MV-4-11 (cell line): ENCODE measurements at regions not wholly inside any gene's neighbourhood (a gene's known extent, or its start where the extent isn't known, plus 50 kb on each side); places are given as distances from the start of the nearest gene placed in this dataset.
"Not testable (repeated sequence)": the region's sequence is repeated elsewhere in the genome, so short reads cannot be mapped to it uniquely, and the experiment has no call there.

Experiments used
- DNase-seq: peaks from one replicate; lab custom pipeline; 2025; lab: John Stamatoyannopoulos, UW

DNA sequence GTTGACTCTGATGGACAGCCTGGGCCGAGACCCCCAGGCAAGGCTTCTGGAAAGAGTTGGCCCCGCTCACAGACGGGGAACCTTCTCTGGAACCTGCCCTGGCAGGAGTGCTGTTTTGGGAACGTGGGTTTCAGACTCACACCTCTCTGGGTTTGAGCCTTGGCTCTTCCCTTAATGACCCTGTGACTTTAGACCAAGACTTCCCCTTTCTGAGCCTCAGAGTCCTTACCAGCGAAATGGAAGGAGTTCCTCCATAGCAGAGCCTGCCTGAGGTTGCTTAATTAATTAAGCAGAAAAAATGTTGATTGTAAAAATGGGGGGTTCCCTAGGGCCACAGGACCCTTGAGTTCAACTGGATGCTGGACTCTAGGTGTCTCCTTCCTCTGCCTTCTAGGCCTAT is 408.2 kb downstream of the SEC14L1 start:
- DNase-seq, result peak; percentile 75

GRCh38 chr17:77549726-77550366 is 408.7 kb upstream of the TNRC6C start:
- no peak for DNase-seq

DNA sequence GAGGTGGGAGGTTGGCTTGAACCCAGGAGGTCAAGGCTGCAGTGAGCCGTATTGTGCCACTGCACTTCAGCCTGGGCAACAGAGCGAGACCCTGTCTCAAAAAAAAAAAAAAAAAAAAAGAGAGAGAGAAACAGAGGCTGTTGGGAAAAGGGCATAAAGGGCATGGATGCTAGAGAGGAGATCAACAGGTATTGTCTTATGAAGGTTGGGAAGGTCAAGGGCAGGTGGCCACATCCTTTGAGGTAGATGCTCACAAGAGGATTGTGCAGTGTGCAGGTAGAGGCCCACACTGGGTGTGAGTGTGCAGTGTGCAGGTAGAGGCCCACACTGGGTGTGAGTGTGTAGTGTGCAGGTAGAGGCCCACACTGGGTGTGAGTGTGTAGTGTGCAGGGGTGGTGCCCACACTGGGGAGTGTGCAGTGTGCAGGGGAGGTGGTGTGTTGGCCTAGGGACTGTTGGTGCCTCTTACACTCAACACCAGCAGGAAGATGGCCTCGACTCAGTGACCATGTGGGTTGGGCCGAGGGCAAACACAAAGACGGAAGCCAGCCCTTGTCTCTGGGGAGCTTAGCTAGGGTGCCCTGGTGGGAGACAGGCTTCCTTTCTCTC is 404.9 kb upstream of the TNRC6C start:
- no peak for DNase-seq

- no peak for DNase-seq
Observed at GRCh38 chr17:77555121-77555591, 403.3 kb upstream of the TNRC6C start.

- DNase-seq, result no peak
Observed at GRCh38 chr17:77555741-77556291, 402.7 kb upstream of the TNRC6C start.

- no peak for DNase-seq
Observed at GRCh38 chr17:77556383-77557061, 402.0 kb upstream of the TNRC6C start.

DNA sequence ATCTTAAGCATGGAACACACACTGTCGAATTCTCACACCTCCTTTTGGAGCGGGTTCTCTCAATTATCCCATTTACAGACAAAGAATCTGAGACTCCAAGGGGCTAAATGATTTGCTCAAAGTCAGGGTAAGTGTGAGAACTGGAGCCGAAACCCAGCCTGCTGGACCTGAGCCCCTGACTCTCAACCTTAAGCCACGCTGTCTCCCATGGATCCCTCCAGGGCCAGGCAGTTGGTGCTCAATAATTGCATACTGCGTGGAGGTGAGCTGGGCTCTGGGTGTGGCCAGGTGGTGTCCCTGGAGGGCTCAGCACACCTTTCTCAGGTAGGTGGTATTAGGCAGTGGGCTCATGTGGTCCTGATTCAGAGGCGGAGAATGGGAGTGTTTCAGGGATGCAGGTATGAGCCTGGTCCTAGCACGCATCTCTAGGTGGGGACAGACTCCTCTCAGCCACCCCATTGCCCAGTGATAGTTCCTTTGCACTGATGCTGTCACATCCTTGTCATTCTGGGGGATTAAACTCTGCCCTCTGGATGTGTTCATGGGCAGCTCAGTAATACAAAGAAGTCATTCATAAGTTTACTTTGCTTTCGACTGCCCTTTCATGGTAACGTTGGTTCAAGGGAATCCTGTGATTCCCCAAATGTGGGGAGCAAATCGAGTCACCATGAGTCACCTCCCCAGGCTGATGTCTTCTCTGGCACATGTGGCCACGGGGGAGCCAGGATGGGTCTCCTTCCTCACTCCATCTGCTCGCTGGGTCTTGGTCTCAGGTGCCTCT is 399.5 kb upstream of the TNRC6C start:
- no peak for DNase-seq

GRCh38 chr17:77560381-77560780 is 398.1 kb upstream of the TNRC6C start:
- no peak for DNase-seq

DNA sequence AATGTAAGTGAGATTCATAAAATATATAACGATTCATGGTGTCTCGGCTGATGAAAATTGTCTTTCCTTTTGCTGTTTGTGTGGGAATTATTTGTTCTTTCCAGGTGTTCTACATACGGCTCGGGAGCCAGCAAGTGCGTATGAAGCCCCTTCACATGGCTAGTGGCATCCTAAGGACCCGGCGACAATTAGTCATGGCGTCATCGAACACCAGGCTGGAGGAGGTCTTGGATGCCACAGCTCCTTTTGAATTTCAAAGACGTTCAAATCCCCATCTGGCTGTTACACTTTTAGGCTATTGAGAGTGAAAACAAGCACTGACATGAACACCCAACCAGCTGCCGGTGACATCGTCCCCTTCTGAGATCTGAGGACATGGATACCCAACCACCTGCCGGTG is 397.7 kb upstream of the TNRC6C start:
- no peak for DNase-seq

DNA sequence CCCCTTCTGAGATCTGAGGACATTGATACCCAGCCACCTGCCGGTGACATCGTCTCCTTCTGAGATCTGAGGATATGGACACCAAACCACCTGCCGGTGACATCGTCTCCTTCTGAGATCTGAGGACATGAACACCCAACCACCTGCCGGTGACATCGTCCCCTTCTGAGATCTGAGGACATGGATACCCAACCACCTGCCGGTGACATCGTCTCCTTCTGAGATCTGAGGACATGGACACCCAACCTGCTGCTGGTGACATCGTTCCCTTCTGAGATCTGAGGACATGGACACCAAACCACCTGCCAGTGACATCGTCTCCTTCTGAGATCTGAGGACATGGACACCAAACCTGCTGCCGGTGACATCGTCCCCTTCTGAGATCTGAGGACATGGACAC is 396.1 kb upstream of the TNRC6C start:
- not testable (repeated sequence) for DNase-seq

DNA sequence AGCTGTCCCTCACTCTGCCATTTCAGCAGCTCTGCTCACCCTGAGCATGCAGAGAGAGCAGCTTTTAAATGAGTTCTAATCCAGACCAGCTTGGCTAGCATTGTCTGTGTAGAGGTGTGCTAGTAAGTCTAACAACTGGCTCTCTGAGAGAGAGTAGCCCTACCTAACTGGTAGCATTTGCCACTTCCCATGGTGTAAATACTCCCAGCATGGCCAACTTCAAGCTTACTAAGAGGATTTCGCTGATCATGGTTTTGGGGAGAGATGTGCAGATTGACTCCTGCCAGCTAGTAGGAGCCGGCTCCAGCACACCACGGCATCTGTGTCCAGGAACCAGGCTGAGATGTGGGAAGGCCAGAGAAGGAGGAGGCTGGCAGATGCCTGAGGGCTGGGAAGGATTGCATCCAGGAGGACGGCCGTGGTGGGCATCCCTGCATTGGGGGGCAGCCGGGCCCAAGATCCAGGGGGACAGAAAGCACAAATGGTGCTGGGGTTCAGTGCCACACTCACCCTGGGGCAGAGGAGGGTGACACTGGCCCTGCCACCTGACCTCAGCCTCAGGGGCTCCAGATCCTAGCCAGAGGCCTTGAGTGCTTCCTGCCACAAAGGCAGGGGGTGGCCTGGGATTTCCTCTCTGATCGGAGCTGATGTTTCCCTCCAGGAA is 394.9 kb upstream of the TNRC6C start:
- no peak for DNase-seq

DNA sequence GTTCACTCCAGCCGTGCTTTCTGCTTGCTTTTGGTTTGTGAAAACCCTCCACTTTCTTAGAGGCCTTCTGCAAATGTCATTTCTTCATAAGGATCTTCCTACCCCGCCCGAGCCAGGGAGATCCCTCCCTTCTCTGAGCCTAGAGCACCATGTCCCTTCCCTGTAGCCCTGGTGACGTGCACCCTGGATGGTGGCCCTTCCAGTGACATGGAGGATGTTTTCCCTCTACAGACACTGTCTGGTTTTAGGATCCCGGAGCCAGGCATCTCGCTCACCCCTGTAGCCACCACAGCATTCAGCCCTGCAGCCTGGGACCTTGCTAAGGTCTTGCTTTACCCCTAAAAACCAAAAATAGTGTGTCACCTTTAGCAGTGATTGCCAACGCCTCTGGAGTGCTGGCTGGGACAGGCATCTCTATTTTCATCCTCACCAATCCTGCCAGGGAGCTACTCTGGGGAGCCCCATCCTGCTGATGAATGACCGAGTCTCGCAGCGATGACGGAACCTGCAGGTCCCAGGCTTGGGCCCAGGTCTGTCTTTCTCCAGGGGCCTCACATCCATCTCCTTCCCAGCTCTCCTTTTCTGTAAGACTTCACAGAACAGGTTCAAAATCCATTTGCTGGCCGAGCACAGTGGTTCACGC is 394.1 kb upstream of the TNRC6C start:
- DNase-seq, result no peak

DNA sequence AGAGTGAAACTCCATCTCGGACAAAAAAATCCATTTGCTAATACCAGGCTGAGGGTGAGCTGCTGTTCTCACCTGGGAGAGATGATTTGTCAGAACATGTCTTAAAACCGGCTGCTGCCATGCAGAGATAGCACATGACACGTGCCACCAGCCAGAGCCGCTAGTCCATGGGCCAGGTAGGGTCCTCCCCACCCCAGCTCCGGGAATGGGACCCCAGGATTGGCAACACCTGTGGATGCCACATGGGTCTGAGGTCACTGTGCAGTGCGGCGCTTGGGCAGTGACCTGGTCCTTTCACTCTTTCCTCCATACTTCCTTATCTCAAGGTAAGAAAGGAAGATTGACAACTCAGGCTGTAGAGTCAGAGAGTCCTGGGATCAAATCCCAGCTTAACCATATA is 393.3 kb upstream of the TNRC6C start:
- DNase-seq, result no peak

GRCh38 chr17:77566151-77566550 is 392.4 kb upstream of the TNRC6C start:
- DNase-seq, result no peak

GRCh38 chr17:77566566-77567138 is 391.9 kb upstream of the TNRC6C start:
- no peak for DNase-seq

GRCh38 chr17:77568540-77568939 is 390.0 kb upstream of the TNRC6C start:
- DNase-seq, result no peak

GRCh38 chr17:77569846-77570564 is 388.5 kb upstream of the TNRC6C start:
- no peak for DNase-seq

DNA sequence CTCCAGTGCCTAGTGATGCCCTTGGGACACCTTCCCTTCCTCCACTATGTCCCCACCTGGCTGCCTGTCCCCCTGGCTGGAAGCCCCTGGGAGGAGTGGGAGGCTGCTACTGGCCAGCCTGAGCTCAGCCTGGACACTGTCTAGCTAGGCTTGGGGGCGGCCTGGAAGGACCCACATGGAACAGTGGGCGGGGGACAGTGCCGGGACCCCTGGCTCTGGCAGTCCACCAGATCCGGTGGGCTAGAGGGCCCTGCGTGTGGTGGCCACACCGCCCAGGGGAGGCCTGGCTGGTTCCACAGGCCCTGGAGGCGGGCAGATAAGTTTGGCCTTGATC is 388.0 kb upstream of the TNRC6C start:
- no peak for DNase-seq

DNA sequence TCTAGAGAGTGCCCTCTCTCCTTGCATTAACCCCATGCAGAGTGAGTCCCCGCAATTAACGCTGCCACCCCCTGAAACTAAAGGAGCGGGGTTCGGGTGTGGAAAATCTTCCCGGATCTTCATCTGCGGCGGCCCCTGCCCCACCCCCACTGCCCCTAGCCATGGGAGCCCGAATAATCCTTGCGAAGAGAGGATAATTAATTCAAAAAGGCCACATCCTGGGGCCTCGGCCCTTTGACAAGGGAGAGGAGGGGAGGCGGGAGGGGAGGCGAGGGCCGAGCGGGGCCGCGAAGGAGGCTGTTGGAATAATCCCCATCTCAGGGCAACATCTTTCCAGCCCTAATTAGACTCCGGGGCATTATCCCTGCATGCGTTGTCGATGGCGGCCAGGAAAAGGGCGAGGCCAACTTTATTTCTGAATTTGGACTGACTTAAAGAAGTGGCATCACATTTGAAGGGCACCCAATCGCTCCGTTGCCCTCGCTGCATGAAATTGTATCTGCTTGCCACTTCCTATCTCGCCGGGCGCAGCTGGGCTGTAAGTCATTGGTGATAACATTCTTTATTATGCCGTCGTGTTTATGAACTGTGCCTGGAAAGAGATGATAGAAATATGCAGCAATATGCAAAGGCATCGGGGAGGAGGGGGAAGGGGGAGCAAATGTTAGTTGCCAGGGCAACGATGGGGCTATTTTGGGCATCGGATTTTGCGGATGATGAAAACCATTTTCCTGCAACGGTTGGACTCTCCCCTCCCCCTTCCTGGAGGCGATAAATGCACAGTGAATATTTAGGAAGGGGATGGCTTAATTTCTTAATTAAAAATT is 387.1 kb upstream of the TNRC6C start:
- peak; percentile 22 for DNase-seq
